ENCODE measurements at regions not wholly inside any gene's neighbourhood (a gene's known extent, or its start where the extent isn't known, plus 50 kb on each side); places are given as distances from the start of the nearest gene placed in this dataset.
"Not testable (repeated sequence)": the region's sequence is repeated elsewhere in the genome, so short reads cannot be mapped to it uniquely, and the experiment has no call there.

GRCh38 chr18:51463483-51464136 is 266.1 kb upstream of the MEX3C start:
- DNase-seq, result no peak

- DNase-seq, result no peak
Observed at GRCh38 chr18:51478908-51479307, 281.4 kb upstream of the MEX3C start.

- DNase-seq, result no peak
Observed at GRCh38 chr18:51479736-51480135, 282.3 kb upstream of the MEX3C start.

GRCh38 chr18:51480407-51481261 is 283.2 kb upstream of the MEX3C start:
- DNase-seq, result no peak

GRCh38 chr18:51486735-51487366 is 289.4 kb upstream of the MEX3C start:
- DNase-seq, result no peak

GRCh38 chr18:51490417-51490816 is 292.9 kb upstream of the MEX3C start:
- DNase-seq, result no peak

- no peak for DNase-seq
Observed at GRCh38 chr18:51490860-51491259, 293.4 kb upstream of the MEX3C start.

- DNase-seq, result no peak
Observed at GRCh38 chr18:51491678-51492372, 294.3 kb upstream of the MEX3C start.

GRCh38 chr18:51498085-51498855 is 300.8 kb upstream of the MEX3C start:
- no peak for DNase-seq

GRCh38 chr18:51503351-51503750 is 305.9 kb upstream of the MEX3C start:
- no peak for DNase-seq

GRCh38 chr18:51506811-51507210 is 309.3 kb upstream of the MEX3C start:
- DNase-seq, result no peak

- not testable (repeated sequence) for DNase-seq
Observed at GRCh38 chr18:51508410-51508809, 310.9 kb upstream of the MEX3C start.

GRCh38 chr18:51510020-51510419 is 312.5 kb upstream of the MEX3C start:
- DNase-seq, result no peak

- DNase-seq, result no peak
Observed at GRCh38 chr18:51513517-51513916, 316.0 kb upstream of the MEX3C start.

- no peak for DNase-seq
Observed at GRCh38 chr18:51514128-51514527, 316.6 kb upstream of the MEX3C start.

GRCh38 chr18:51516478-51517038 is 319.1 kb upstream of the MEX3C start:
- no peak for DNase-seq

GRCh38 chr18:51519571-51519970 is 322.1 kb upstream of the MEX3C start:
- no peak for DNase-seq

GRCh38 chr18:51520676-51521180 is 323.2 kb upstream of the MEX3C start:
- no peak for DNase-seq

GRCh38 chr18:51522338-51522737 is 324.9 kb upstream of the MEX3C start:
- no peak for DNase-seq

- DNase-seq, result no peak
Observed at GRCh38 chr18:51522821-51523220, 325.3 kb upstream of the MEX3C start.

GRCh38 chr18:51523671-51524070 is 326.2 kb upstream of the MEX3C start:
- peak in 1 of 2 donors; percentile 28 for DNase-seq
